Neuron (in vitro differentiated cells): ENCODE measurements at regions not wholly inside any gene's neighbourhood (a gene's known extent, or its start where the extent isn't known, plus 50 kb on each side); places are given as distances from the start of the nearest gene placed in this dataset.
"Not testable (repeated sequence)": the region's sequence is repeated elsewhere in the genome, so short reads cannot be mapped to it uniquely, and the experiment has no call there.

Experiments used
- H2AFZ ChIP-seq: one replicate; pipeline ENCODE4 v1.6.1; 2013; ENCODE audit warnings: low read depth, mild to moderate bottlenecking, inconsistent platforms, low read length, moderate library complexity
- H3K27me3 ChIP-seq: one replicate; pipeline ENCODE4 v1.6.1; 2013; ENCODE audit warnings: low read length; ENCODE audit not compliant: insufficient read depth
- H3K36me3 ChIP-seq: one replicate; pipeline ENCODE4 v1.6.1; 2013; ENCODE audit warnings: low read length; ENCODE audit not compliant: insufficient read depth
- H3K4me1 ChIP-seq: one replicate; pipeline ENCODE4 v1.6.1; 2013; ENCODE audit warnings: low read length; ENCODE audit not compliant: insufficient read depth
- H3K4me3 ChIP-seq: 2 replicates; pipeline ENCODE4 v1.5.1; 2013; ENCODE audit warnings: mild to moderate bottlenecking, low read length, moderate library complexity
- H3K9me3 ChIP-seq: one replicate; pipeline ENCODE4 v1.6.1; 2013; ENCODE audit warnings: low read length

DNA sequence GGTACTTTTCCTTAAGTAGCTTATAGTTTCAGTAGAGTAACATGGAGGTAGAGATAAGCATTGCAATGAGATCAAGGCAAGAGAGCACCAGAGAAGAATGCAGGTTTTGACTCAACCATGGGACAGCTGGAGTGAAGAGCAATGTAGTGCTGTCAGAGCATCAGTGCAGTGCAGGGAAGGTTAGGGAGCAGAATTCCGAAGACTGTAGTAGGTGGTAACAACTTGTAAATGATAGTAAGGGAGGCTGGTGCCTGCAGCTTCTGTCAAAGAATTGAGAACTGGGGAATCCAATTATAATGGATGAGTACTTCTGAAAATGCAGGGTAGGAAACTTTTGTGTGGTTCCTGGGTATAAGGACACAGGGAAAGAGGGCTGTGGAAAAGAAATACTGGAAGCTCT, 183.2 kb downstream of the KCNS3 start:
- Histone ChIP-seq H2AFZ (no peak overlapping the region), H3K36me3 (no peaks in the 10 kb centered on the region), H3K9me3 (no peaks in the 10 kb centered on the region), H3K27me3 (no peaks in the 10 kb centered on the region), H3K4me1 (no peaks in the 10 kb centered on the region), H3K4me3 (no peak overlapping the region)

DNA sequence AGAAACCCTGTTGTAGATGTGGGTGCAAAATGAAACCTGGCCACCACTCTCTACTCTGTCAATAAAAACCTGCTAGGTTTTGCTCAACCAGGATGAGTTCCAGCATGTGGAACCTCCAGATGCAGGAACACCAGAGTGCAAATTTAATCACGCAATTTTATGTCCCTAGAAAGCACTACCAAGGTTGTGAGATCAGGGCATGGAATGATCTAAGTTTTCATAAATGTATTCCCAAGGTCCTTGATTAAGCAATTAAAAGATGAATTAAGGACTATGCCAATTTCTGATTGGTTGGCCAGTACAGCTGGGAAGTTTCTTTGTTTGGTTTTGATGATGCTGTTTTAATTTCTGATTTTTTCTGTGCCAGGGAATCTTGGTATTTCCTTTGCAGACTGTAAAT, 179.2 kb downstream of the KCNS3 start:
- H3K27me3 ChIP-seq = no peaks in the 10 kb centered on the region

DNA sequence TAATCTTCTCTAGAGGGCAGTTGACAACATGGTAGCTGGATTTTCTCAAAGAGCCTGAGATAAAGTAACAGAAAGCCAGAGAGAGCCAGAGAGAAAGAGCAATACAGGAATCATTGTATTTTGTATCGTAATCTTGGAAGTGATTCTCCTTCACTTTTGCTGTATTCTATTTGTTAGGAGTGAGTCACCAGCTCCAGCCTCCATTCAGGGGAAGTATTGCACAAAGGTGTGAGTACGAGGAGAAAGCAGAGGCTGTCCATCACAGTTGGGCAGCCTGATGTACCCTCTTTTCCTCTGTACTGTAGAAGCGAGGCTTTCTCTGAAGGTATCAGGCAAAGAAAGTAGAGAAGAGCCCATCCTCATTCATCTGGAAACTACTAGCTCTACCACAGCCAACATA, 176.8 kb downstream of the KCNS3 start:
- Histone ChIP-seq H3K36me3 (no peaks in the 10 kb centered on the region), H3K27me3 (no peaks in the 10 kb centered on the region), H3K4me1 (no peaks in the 10 kb centered on the region), H3K9me3 (no peaks in the 10 kb centered on the region), H2AFZ (no peak overlapping the region), H3K4me3 (no peak overlapping the region)

More for the DNA sequence above, 179.2 kb downstream of the KCNS3 start:
- H3K4me1 ChIP-seq = no peaks in the 10 kb centered on the region
- H3K9me3 ChIP-seq = no peaks in the 10 kb centered on the region
- no peaks in the 10 kb centered on the region for H3K36me3 ChIP-seq
- H2AFZ ChIP-seq = no peak overlapping the region
- H3K4me3 ChIP-seq = no peak overlapping the region

DNA sequence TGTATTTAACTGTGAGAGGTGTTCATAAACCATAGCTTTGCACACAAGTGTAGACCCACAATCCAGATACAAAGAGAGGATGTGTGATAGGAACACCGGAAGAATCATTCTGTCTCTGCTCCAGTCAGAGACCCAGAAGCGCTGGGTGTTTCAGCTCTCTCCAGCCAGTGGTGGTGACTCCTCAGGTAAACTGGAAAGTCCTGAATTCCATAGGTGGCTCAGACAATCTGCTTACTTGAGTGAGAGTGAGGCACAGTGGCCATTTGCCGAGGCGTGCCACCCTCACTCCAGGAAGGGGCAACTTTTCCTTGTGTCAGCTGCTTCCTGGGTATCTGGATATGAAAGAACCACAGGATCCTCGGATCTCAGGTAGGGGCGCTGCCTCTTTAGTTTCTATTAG, 171.5 kb downstream of the KCNS3 start:
- no peak overlapping the region for H3K4me3 ChIP-seq
- H3K4me1 ChIP-seq = no peaks in the 10 kb centered on the region
- H2AFZ ChIP-seq = no peak overlapping the region
- H3K9me3 ChIP-seq = no peaks in the 10 kb centered on the region
- H3K27me3 ChIP-seq = no peaks in the 10 kb centered on the region
- H3K36me3 ChIP-seq = no peaks in the 10 kb centered on the region

DNA sequence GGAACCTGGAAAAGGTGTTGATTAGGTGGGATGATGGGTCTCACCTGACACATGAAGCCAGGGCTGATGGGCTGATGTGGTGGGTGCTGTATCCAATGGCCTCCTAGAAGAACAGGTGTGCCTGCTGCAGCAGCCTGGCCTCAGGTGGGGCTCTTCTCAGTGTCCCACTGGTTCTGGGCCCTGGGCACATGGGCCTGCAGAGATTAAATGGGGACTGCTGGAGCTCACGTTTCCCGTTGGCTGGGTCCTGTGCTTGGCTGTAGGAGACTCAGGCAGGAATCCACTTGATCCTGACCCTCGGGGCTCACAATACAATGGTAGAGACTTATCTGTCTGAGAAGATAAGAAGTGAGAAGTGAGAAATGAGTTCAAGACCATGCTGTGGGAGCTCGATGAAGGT, 170.9 kb downstream of the KCNS3 start:
- Histone ChIP-seq H2AFZ (no peak overlapping the region), H3K27me3 (no peaks in the 10 kb centered on the region), H3K9me3 (no peaks in the 10 kb centered on the region), H3K4me3 (no peak overlapping the region), H3K36me3 (no peaks in the 10 kb centered on the region), H3K4me1 (no peaks in the 10 kb centered on the region)

DNA sequence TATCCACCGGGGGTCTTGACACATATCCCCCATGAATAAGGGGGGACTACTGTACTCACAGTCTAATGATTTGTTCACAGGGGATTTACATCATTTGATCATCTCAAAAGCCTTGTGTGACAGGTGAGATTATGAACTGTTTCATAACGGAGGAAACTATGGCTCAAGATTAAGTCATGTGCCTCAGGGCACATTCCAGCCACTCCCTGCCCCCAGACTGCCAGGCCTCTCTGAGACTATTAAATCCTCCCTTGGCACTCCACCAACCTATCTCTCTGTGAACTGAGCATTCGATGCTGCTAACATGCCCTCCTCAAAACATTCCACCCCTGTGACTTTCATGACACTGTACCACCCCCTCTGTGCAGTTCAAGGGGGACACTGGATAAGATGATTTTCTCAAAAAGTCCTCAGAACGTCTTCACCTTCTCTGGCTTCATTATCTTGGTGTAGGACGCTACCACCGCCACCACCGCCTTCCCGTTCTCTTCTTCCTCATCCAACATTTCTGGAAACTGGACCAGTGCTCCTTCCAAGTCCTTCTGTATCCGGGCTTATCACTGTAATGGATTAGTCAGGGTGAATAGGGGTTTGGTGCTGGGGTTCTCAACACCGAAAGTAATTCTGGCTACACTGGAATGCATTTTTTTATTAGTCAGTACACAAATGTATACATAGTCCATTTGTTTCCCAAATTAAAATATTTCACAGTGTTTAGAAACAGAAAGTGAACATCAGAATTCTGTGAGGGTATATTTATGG, 169.6 kb downstream of the KCNS3 start:
- H2AFZ ChIP-seq = no peak overlapping the region
- H3K36me3 ChIP-seq = no peaks in the 10 kb centered on the region
- no peak overlapping the region for H3K4me3 ChIP-seq
- H3K9me3 ChIP-seq = no peaks in the 10 kb centered on the region
- no peaks in the 10 kb centered on the region for H3K27me3 ChIP-seq
- no peaks in the 10 kb centered on the region for H3K4me1 ChIP-seq

DNA sequence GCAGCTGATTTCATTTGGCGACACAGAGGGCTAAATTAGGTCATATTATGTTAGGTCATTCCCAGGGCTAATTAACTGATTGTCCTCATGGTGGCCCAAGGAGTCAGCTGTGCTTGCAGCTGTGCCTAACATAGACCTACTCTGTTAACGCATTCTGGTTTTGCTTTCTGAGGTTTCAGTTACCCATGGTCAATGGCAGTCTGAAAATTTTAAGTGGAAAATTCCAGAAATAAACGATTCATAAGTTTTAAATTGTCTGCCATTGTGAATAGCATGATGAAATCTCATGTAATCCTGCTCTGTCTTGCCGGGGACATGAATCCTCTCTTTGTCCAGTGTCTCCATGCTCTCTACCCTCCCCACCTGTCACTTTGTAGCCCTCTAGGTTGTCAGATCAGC, 168.7 kb downstream of the KCNS3 start:
- Histone ChIP-seq H3K27me3 (no peaks in the 10 kb centered on the region), H3K36me3 (no peaks in the 10 kb centered on the region), H2AFZ (no peak overlapping the region), H3K9me3 (no peaks in the 10 kb centered on the region), H3K4me3 (no peak overlapping the region), H3K4me1 (no peaks in the 10 kb centered on the region)

DNA sequence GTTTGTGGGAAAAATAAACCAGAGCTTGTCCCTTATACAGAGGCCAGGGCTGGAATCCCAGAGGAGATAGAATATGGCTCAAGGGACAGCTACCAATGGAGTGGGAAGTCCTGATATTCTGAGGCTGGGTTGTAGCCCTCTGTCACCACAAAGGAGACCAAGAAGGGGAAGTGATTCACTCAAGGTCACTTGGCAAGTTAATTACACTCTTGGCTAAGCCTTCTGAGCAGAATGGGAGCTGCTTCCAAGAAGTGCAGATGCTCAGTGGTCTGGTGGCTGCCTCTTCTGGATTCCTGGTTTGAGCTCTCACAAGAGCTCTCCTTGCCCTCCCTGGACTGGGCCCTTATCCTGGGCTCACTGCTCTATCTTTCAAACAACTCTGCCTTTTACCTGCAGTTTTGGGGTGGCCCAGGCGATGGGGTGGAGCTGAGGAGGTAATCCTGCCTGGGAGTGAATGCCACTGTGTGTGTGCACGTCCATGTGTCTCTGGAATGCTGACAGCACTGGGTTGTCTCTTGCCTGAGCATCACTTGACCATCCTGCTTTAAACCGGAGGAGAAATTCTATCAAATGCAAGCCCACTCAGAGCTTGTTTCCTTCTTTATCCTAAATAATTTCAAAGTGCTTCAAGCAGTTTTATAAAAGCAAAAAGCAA, 168.2 kb downstream of the KCNS3 start:
- Histone ChIP-seq H3K27me3 (no peaks in the 10 kb centered on the region), H3K9me3 (no peaks in the 10 kb centered on the region), H3K4me1 (no peaks in the 10 kb centered on the region), H2AFZ (no peak overlapping the region), H3K4me3 (no peak overlapping the region), H3K36me3 (no peaks in the 10 kb centered on the region)

DNA sequence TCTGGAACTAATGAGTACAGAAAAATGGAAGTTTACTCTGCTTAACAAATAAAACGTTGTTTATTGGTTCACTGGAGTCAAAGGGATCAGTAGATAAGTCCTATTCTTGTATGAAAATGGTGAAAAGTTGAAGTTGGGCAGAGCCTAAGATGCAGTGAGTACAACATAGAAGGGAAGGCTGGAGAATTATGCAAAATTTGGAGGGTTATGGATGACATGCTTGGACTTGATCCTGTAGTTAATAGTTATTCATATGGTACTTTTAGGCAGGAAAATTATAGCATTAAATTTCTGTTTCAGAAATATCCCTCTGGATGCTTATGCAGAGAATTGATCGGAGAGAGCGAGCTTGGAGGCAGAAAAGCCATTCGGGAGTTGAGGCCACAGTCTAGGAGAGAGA, 167.6 kb downstream of the KCNS3 start:
- Histone ChIP-seq H3K4me1 (no peaks in the 10 kb centered on the region), H2AFZ (no peak overlapping the region), H3K36me3 (no peaks in the 10 kb centered on the region), H3K9me3 (no peaks in the 10 kb centered on the region), H3K4me3 (no peak overlapping the region), H3K27me3 (no peaks in the 10 kb centered on the region)

DNA sequence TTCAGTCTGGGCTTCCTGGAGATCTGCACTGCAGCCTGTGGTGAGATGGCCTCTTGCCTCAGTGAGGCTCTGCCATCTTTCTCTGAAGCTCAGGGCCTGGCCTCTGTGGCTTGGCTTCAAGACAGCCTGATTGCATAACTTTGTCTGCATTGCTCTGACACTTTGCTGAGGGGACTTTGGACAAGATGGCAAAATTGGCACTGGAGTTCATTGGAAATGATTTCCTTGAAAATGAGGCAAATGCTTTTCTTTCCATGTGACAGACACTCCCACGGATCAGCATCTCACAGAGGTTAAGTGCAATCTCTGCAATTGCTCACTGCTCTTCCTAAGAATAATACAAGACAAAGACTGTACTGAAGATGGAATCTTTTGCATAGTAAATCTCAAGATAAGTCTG, 166.8 kb downstream of the KCNS3 start:
- Histone ChIP-seq H3K4me1 (no peaks in the 10 kb centered on the region), H2AFZ (no peak overlapping the region), H3K9me3 (no peaks in the 10 kb centered on the region), H3K36me3 (no peaks in the 10 kb centered on the region), H3K4me3 (no peak overlapping the region), H3K27me3 (no peaks in the 10 kb centered on the region)

DNA sequence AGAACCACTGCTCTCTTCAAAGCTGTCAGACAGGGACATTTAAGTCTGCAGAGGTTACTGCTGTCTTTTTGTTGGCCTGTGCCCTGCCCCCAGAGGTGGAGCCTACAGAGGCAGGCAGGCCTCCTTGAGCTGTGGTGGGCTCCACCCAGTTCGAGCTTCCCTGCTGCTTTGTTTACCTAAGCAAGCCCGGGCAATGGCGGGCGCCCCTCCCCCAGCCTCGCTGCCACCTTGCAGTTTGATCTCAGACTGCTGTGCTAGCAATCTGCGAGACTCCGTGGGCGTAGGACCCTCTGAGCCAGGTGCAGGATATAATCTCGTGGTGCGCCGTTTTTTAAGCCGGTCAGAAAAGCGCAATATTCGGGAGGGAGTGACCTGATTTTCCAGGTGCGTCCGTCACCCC, 138.9 kb downstream of the KCNS3 start:
- H3K36me3 ChIP-seq, H2AFZ ChIP-seq, H3K4me3 ChIP-seq, H3K27me3 ChIP-seq, H3K9me3 ChIP-seq, H3K4me1 ChIP-seq: not testable (repeated sequence)

DNA sequence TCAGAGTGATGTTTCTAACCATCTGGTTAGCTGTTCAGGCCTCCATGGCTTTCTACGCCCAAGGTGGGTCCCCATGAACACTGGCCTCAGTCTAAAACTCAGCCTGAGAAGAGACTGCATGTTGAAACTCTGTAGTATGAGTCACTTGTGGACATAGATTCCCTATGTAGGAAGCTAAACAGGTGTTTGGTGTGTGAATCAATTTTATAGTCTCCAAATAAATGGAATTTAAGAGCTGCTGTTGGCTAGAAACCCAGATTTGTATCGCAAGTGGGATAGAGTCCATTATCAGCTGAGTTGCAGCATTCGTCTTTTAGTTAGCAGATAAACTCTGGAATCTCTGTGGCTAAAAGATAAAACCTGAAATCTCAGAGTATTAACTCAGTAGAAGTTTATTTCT, 131.4 kb downstream of the KCNS3 start:
- no peak overlapping the region for H2AFZ ChIP-seq
- no peaks in the 10 kb centered on the region for H3K4me1 ChIP-seq
- H3K27me3 ChIP-seq = no peaks in the 10 kb centered on the region
- no peaks in the 10 kb centered on the region for H3K36me3 ChIP-seq
- H3K4me3 ChIP-seq = no peak overlapping the region
- no peaks in the 10 kb centered on the region for H3K9me3 ChIP-seq

DNA sequence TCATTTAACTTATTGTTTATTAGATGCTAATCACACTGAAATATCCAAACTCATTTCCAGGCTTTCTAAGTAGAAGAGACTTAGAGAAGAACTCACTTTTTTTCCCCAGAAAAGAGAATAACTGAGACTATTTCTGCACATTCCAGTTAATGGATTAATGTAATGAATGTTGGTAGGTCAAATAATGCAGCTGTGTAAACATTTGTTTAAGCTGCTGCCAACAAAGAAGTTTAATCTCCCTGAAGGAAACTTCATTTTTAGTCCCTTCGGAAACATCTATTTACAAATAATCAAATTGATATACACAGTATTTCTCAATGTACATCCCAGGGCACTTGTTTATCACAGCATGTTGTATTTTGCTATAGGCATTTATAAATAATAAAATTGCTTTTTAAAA, 126.9 kb downstream of the KCNS3 start:
- H3K4me3 ChIP-seq = no peak overlapping the region
- H3K9me3 ChIP-seq = no peaks in the 10 kb centered on the region
- H3K27me3 ChIP-seq = no peaks in the 10 kb centered on the region
- H3K4me1 ChIP-seq = no peaks in the 10 kb centered on the region
- H3K36me3 ChIP-seq = no peaks in the 10 kb centered on the region
- H2AFZ ChIP-seq = no peak overlapping the region

DNA sequence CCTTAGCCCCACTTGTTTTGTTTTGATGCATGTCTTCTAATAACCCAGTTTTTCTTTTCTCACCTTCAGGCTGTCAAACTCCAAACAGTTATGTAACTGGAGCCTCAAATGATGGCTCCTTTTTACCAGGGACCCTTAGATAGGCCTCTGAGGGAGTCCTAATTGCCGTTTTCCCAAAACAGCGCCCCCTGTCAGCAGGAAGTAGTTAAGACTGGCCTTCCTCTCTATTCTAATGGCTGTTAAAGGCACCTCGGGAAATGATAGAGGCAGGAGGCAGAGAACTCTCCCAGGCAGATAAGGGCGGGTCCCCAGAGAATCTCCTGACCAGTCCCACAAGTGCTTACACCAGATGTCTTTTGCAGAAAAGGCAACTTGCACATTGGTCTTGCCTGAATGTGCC, 123.2 kb downstream of the KCNS3 start:
- Histone ChIP-seq H3K4me1 (no peaks in the 10 kb centered on the region), H2AFZ (no peak overlapping the region)

More for the DNA sequence above, 123.2 kb downstream of the KCNS3 start:
- H3K27me3 ChIP-seq = no peaks in the 10 kb centered on the region
- no peaks in the 10 kb centered on the region for H3K9me3 ChIP-seq
- no peaks in the 10 kb centered on the region for H3K36me3 ChIP-seq
- H3K4me3 ChIP-seq = no peak overlapping the region
